LoVo (cell line): ENCODE measurements at regions not wholly inside any gene's neighbourhood (a gene's known extent, or its start where the extent isn't known, plus 50 kb on each side); places are given as distances from the start of the nearest gene placed in this dataset.

Experiments used
- DNase-seq: peaks from one replicate; pipeline ENCODE4 v3.0.0-alpha.2; 2016; ENCODE audit warnings: low spot score

DNA sequence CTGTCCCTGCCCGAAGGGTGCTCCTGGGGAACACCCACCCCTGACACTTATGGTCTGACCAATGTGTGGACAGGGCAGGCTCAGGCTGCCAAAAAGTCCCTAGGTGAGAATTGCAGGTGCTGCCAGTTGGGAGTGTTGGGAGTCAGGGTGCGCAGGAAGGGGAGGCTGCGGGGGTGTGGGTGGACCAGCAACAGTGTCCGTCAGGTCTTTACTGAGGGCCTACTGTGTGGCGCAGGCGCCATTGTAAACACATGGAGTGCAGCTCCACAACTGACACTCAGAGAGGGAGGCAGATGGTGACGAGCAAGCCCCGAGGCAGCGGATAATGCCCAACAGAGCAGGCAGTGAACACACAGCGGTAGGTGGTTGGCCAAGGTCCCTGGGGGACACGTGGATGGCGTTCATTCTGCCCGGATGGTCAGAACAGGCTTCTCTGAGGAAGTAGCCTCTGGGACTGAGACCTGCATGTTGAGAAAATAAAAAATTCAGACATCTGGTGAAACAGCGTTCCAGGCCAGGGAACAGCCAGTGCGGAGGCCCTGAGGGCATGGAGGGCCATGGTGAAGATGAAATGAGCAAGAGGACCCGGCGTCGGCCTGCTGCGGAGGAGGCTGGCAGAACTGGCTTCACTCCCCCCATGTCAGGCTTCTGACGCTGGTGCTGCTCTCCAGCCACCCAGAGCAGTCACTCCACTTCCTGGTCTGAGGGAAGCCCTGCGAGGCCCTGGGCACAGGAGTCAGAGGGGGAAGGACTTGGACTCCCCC lies 136.2 kb upstream of the ZBTB40 start:
- DNase-seq, result no peak

DNA sequence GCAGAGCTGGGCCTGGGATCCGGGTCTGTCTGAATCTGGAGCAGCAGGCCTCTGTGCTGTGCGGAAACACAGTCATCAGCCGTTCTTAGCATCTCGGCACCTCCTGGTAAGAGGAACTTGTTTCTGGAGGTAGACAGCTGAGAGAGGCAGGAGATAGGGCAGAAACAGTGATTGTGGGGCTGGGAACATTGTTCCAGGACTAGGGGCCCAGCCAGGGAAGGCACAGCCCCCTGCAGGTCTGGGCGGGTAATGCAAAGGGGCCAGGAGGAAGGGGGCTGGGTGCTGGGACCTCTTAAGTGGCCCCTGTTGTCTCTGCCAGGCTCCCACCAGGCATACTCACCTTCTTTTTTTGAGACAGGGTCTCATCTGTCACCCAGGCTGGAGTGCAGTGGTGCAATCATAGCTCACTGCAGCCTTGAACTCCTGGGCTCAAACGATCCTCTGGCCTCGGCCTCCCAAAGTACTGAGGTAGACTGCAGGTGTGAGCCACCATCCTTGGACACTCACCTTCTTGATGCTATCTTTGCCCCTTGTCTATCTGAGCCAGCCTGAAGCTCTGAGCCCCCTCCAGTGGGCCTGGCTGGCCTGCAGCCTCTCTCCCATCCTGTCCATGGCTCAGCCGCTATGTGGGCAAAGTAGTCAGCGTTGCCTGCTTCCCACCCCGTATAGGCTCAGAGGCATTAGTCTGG lies 134.3 kb upstream of the ZBTB40 start:
- DNase-seq, result no peak

DNA sequence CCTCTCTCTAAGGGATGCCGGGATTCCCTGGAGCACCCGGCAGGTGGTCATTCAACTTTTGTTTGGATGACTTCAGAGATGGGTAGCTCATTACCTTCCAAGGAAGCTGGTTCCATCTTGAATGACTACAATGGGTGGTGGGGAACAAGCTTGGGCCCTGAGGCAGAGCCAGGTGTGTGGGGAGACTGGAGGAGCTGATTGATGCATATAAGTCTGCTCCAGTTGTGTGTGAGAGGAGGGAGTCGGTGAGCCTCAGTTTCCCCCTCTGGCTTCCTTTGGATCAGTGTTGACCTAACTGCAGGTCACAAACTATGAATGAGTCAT lies 133.8 kb upstream of the ZBTB40 start:
- DNase-seq, result no peak

DNA sequence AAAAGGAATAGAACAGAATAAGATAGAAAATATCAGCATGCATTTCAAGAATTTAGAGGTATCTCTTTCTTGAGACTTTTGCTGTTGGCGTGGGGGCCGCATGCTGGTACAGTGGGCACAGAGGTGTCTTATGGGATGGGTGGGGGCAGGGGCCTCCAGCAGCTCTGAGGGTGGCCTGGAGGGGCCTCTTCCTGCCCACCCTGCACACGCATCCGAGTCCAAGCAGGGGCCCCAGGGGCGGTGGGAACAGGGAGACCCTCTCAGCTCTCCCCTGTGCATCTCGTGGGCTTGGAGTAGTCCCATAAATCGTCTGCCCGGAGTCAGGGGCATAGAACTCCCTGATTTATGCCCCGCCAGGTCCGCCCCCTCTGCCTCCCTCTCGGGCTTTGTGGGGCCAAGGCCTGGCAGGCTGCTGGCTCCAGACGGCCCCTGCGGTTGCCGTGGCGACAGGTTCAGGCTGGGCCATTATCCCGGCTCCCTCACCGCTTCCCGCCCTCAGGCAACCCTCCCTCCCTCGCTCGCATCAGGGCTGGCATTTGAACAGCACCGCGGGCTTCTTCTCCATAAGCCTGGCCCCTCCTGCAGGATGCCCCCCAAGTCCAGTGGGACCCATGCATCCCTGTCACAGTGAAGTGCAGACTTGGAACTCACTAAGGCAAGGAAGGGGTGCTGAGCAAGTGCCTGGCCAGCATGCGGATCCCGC lies 133.2 kb upstream of the ZBTB40 start:
- no peak for DNase-seq

DNA sequence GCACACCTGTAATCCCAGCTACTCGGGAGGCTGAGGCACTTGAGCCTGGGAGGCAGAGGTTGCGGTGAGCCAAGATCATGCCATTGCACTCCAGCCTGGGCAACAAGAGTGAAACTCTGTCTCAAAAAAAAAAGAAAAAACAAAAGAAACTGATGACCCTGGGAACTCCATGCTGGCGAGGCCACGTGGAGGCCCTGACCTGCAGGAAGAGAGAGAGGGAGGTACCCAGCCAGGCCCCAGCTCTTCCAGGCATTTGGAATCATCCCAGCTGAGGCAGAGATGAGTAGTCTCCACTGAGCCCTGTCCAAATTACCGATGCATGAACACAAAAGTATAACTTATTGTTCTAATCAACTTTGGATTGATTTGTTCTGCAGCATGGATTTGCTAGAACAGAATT lies 132.0 kb upstream of the ZBTB40 start:
- DNase-seq, result no peak

DNA sequence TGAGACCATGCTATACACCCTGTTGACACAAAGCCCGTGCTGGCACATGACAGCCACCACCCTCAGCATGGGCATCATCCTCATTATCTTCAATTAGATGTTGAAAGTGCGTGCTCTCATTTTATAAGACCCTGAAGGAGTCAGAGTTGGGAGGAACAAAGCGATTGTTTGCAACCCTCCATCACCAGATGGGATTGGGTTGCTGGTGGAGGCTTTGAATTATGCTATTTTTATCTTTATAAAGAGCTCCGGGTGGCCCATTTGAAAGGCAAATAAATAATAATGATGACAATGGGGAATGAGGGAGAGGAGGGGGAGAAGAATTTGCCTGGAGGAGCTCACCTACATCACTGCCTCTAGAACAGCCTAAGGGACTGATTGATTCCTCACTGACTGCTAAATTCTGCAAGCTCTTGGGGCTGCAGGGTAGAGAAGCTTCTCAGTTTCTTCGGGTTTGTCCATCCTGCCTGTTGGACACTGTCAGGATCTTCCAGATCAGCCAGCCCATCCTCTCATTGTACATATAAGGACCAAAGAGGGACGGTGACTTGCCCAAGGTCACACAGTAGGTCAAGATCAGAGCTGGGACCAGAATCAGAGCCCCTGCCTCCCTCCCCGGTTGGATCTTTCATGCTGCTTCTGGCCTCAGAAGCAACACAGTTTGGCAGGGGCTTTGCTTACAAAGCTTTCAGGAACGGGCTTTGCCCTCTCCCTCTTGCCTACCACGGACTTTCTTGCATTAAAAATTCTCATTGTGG lies 130.9 kb upstream of the ZBTB40 start:
- DNase-seq, result no peak

DNA sequence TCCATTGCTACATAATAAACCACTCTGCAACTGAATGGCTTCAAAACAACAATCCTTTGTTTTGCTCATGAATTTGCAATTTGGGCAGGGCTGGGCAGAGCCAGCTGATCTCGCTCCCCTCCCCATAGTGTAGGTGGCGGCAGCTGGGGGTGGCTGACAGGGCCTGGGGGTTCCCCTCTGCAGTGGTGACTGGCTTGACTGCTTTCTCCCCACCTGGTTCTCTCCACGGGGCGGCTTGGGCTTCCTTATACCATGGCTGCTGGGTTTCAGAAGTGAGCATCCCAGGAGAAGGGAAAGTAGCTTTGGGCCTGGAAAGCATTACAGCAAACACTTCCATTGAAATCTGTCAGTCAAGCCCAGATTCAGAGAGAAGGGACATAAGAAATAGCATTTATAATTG lies 129.7 kb upstream of the ZBTB40 start:
- DNase-seq, result no peak

DNA sequence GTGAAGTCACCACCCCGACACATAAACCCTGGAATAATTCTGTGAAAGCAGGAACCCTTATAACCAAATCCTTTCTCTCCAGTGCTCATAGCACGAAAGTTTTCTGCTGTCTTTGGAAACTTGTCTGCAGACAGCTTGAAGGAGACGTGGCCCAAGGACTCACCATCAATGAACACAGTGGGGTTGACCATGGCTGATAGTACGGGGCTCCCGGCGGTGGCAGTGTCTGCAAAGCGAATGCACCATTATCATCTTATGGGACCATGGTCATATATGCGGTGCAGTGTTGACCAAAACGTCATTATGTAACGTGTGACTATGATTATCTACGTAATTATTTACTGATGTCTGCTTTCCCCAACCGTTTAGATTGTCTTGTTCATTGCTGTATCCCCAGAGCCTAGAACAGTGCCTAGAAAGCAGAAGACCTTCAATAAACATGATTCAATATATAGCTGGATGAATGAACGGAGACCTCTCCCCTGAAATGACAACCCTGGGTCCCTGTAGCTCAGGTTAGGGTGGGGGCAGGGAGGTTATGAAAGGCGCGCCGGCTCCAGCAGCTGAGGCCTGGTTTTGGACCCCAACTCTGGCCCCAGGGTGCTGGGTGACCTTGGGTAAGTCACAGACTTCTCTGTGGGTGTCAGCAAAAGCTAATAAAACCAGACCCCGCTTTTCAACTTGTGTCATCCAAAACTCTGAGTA lies 128.4 kb upstream of the ZBTB40 start:
- no peak for DNase-seq

DNA sequence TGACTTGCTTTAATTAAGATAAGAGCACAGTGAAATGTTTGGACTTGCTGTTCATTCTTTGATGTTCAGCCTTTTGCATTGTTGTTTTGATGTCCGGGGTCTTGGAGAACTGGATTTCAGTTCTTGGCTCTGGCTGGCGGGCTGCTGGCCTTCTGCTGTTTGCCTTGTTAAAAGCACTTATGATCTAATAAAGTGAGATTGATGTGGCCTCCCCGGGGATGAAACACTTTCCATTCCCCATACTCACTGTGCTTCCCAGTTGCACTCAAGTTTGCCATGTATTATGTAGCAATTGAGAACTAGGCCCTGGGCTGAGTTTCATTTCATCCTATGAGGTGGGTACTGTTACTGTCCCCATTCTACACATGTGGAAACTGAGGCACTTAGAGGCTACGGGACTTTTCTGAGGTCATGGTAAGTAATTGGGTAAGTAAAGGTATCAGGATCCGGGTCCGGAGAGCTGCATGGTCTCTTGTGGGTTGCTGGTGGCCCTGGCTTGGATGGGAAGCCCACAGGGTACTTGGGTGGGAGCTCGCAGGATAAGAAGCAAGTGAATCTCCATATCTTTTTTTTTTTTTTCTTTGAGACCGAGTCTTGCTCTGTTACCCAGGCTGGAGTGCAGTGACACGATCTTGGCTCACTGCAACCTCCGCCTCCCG lies 127.7 kb upstream of the ZBTB40 start:
- no peak for DNase-seq

DNA sequence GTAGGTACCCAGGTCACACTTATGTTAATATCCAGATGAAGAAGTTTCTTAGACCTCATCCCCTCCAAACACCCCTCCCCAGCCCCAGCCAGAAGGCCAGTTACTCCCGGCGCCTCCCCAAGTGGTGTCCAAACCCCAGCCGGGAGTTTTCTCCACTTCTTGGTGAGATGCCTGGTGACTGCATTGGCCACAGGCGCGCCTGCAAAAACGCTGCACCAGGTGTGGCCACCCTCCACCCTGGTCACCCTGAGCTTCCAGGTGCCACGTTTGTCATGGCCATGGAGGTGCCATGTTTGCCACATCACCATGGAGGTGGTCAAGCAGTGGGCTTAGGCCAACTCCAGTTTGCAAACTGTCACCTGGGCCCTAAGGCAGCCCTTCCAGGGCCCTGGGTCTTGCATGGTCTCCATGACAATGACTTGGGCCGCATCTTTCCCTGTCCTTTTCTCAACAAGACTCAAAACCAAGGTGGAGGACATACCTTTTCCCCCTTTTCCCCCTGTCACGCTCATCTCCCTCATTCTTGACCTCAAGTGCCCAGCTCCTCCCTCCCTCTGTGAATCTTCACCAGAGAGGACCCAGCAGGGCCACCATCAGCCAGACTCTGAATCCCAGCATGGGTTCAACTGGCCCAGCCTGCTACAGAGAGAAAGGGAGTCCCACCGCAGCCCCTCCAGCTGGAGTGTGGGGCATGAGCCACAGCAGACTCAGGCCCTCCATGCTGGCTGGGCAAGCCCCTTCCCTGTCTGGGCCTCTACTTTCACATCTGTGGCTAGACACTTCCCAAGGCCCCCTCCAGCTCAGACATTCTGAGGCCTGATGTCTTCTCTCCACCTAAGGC lies 125.9 kb upstream of the ZBTB40 start:
- DNase-seq, result no peak

DNA sequence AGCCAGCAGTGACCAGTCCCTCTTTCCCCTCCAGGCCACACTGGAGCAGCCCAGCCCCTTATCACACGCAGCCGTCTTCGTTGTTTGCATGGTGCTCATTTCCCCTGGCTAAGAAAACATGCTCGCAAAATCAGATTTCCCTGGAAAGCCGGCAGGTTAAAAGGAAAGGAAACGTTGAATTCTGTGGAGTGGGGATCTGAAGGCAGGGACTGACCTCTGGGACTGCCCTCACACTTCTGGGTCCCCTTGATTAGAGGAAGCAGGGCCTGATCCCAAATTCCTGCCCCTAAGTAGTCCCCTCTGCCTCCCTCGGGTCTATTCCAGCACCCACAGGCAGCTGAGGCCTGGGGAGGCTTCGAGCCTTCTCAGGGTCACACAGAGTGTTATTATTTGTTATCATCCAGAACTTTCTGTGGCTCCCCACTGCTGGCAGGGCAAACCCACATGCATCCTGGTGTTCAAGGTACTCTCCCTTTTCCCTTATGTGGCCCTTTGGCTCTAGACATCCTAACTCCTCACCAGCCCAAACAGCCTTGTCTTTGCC lies 125.2 kb upstream of the ZBTB40 start:
- no peak for DNase-seq

DNA sequence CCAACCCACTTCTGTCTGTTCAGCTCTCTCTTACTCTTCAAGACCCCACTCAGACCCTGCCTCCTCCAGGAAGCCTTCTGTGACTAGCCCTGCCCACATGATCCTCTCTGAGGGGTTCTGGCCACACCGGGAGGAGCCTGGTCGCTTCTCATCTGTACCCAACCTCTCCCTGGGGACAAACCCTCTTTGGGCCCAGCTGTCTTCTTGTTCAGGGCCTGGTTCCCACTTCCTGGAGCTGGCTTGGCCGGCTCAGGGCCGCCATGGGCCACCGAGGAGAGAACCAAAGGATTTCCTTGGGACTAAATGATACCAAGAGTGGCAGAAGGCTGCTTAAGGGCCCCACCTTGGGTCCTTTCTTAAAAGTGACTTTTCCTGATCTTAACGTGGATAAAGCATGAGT lies 124.7 kb upstream of the ZBTB40 start:
- DNase-seq, result no peak

DNA sequence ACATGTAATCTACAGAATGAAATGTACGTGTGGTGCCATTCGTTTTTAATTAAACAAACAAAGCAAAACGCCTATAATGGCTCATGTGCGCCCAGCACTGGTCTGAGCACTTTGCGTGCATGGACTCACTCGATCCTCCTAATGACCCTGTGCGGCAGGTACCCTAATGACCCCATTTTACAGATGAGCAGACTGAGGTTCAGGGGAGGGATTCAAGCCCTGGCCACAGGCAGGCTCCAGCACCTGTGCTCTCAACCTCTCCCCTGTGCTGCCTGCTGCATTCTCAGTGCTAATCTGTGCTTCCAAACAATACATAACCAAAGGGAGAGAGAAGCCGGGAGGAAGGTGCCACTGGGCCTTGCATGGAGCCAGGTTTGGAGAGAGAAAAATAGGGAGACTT lies 124.2 kb upstream of the ZBTB40 start:
- no peak for DNase-seq

DNA sequence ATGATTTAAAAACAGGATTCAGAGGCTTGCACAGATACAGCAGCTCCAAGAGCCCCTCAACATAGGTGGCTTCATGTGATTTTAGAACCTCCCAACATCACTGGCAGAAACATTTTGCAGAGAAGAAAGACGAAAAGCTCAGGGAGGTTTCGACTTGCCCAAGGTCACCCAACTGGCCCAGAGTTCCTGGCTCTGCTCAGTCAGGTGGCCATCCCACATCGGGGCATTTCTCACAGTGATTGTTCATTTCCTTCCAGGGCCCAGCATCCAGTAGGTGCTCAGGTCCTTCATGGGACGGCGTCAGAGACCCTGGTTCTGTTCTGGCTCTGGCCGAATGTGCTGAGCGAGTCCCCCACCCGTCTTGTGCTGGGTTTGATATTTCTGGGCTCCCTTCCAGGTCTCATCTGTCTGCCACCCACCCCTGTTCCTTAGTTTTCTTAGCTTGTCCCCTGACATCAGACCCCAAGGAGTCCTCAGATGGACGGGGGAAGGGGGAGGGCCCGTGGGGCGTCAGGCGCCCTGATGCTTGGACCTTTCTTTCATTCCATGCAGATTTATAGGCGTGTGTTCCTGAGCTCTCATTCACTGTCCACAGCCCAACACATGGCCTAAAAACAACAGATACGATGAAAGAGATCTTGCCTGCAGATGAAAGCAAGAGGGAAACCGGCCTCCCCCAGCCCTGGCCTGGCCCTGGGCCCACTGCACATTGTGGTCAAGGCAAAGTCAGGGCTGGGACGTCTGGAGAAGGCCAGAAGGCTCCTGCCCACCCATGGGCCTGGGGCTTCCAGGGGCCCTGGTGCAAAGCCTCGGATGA lies 123.1 kb upstream of the ZBTB40 start:
- no peak for DNase-seq

DNA sequence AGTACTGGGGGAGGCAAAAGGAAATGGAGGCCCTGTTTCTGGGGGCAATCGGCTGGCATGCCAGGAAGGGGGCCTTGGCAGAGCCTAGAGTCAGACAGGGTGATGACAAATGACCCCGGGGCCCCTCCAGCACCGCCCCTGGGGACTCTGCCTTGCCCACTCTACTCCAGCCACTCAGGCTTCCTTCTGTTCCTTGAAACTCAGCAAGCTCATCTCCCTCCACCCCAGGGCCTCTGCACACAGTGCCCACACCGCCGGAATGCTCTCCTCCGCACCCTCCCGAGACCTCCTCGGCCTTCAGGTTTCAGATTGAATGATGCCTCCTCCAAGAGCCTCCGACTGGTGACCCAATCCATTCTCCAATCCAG lies 122.5 kb upstream of the ZBTB40 start:
- DNase-seq, result no peak

DNA sequence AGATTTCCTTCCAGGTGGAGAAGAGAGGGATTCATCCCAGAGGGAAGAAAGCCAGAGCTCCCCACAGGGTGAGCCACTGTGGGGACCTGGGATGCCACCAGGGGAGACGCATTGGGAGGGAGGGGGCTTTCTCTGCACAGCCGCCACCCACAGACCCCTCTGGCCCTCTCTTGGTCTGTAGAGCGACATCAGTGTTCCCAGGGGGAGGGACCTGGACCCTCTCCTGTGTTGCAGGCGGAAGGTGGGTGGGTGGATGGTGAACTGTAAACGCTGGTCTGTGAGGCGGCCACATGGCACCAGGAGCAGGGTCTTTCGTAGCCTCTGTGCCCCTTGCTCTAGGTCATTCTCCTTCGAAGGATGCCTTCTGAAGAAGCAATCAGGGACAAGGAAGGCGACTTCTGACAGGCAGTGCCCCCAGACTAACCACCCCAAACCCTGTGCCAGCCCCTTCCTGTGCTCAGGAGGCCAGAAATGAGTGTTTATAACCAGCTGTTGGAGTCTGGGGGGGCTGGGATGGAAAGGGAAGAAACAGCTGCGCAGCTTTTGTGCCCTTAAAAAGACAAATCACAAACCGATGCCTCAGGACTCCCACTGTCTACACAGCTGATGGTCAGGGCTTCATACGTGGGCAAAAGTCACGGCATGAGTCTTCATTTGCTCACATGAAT lies 121.4 kb upstream of the ZBTB40 start:
- DNase-seq, result no peak

DNA sequence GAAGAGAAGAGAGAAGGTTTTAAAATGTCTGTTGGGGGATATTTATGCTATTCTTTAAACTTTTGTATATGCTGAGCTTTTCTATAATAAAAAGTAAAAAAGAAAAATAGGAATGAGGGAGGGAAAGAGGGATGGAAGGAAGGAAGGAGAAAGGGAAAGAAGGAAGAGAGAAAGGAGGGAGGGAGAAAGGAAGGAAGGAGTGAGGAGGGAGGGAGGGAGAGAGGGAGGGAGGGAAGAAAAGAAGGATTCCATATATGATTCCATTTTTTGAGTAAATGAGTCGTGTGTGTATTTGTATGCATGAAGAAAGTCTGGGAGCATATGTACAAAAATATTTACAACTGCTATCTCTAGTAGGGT lies 120.9 kb upstream of the ZBTB40 start:
- DNase-seq, result no peak

DNA sequence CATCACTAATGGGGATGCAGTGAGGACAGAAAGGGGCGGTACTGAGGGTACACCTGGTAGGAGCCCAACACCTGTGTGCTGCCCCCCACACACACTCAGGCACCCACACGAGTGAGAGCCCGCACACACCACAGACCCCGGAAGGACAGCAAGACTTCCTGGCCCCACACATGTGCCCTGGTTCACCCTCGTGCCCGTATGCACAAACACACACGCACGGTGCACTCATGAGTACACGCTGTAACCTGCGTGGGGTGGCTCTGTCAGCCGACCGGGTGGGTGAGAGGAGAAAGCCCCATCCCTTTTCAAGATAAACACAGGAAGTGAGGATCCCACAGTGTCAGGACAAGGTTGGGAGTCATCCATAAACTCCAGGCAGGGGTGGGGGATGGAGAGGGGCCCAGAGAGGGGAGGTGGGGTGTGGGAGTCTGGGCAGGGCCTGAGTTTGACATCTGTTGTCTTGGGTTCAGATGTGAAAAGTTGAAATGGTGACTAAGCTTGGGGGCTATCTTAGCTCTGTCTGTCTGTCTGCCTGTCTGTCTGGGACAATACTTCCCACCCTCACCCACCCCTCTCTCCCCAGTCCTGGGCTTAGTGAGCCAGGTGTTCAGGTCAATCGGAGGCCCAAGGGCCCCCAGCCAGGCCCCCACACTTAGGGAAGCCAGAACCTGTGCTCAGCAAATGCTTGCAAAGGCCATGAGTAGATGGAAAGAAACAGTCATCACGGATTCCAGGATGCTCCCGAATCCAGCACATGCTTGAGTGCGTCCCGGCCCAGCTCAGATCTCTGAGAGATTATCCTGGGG lies 119.8 kb upstream of the ZBTB40 start:
- no peak for DNase-seq
